ENCODE measurements at regions not wholly inside any gene's neighbourhood (a gene's known extent, or its start where the extent isn't known, plus 50 kb on each side); places are given as distances from the start of the nearest gene placed in this dataset.
A peak's percentile ranks its signal among the peaks of the same experiment; 100 is the strongest.

DNA sequence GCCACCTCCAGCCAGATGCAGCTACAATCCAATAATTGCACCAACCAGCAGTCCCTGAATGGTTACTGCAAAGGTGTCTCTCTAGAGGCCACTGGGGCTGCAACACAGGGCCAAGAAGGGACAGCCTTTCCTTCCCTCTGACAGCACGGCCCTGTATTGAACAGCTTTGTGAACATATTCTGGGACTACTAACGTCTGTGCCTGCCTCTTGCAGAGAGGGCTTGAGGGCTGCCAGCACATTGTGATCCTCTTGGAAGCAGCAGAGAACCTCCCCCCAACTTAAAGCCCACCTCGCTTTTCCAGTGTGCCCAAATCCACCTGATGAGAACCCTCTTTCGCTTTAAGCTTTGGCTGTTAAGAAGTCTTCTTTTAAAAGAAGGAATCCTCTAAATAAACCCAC is 415.9 kb downstream of the RPS24 start:
- no peaks in the 10 kb centered on the region for H3K27me3 ChIP-seq (ENCODE audit: control insufficient read depth, insufficient read depth, low read length)

DNA sequence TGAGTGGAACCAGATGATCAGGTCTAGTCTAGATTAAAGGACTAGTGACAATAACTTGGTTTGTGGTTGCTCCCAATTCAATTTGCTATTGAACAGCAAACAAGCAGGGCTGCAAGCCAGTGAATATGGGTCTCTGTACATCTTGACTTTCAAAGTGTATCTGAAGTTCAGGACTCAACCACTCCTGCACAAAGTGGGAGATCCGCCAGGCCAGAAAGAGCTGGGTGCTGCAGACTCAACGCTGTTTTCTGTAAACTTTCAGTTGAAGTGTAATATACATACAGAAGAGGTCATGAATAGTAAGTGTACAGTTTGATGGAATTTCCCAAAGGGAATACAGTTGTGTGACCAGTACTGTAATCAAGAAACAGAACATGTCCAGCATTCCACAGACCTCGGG is 416.6 kb downstream of the RPS24 start:
- no peak overlapping the region for H3K4me3 ChIP-seq (ENCODE audit: low read depth, low read length)
- no peaks in the 10 kb centered on the region for H3K36me3 ChIP-seq (ENCODE audit: control insufficient read depth, insufficient read depth, low read length)
- H3K9ac ChIP-seq (ENCODE audit: low read depth, low read length): no peak overlapping the region
- H3K27ac ChIP-seq (ENCODE audit: low read depth, low read length): no peak overlapping the region
- no peaks in the 10 kb centered on the region for H3K9me3 ChIP-seq (ENCODE audit: control insufficient read depth, insufficient read depth, low read length)
- no peaks in the 10 kb centered on the region for H3K4me1 ChIP-seq (ENCODE audit: control insufficient read depth, insufficient read depth, low read length)
- no peaks in the 10 kb centered on the region for H3K27me3 ChIP-seq (ENCODE audit: control insufficient read depth, insufficient read depth, low read length)

More for the DNA sequence above, 415.9 kb downstream of the RPS24 start:
- H3K4me3 ChIP-seq (ENCODE audit: low read depth, low read length): no peak overlapping the region
- no peak overlapping the region for H3K27ac ChIP-seq (ENCODE audit: low read depth, low read length)
- no peaks in the 10 kb centered on the region for H3K4me1 ChIP-seq (ENCODE audit: control insufficient read depth, insufficient read depth, low read length)
- no peaks in the 10 kb centered on the region for H3K9me3 ChIP-seq (ENCODE audit: control insufficient read depth, insufficient read depth, low read length)
- no peak overlapping the region for H3K9ac ChIP-seq (ENCODE audit: low read depth, low read length)
- no peaks in the 10 kb centered on the region for H3K36me3 ChIP-seq (ENCODE audit: control insufficient read depth, insufficient read depth, low read length)

DNA sequence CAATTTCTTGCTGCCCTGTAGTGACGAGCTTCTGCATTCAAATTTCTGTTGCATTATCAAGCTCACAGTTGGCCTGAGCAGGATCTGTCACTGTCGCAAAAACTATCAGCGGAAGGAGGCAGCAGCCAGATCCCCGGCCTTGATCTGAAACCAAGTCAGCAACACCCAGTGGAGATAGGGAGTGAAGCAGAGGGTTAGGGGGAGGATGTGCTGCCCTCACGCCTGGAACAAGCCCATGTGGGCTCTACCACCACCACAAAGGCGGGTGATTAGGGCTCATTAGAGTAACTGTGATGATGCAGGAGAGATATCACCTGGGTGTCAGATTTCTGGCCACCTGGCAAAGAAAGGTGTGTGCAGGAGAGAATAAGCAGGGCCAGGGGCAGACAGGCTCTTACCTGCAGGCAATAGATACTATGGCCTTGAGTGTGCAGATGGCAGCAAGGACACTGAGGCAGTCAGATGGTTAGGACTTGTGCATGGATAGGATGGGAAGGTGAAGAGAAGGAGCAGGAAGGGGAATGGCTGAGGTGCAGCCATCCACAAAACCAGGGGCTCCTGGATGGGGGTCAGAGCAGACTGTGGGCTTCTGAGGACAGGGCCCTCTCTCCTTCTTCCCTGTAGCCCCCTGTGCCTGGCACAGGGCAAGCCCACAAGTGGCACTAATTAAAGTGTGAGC is 417.3 kb downstream of the RPS24 start:
- H3K27me3 ChIP-seq (ENCODE audit: control insufficient read depth, insufficient read depth, low read length): no peaks in the 10 kb centered on the region
- H3K9ac ChIP-seq (ENCODE audit: low read depth, low read length): no peak overlapping the region
- H3K36me3 ChIP-seq (ENCODE audit: control insufficient read depth, insufficient read depth, low read length): no peaks in the 10 kb centered on the region
- H3K4me3 ChIP-seq (ENCODE audit: low read depth, low read length): no peak overlapping the region
- H3K4me1 ChIP-seq (ENCODE audit: control insufficient read depth, insufficient read depth, low read length): no peaks in the 10 kb centered on the region
- H3K27ac ChIP-seq (ENCODE audit: low read depth, low read length): no peak overlapping the region
- H3K9me3 ChIP-seq (ENCODE audit: control insufficient read depth, insufficient read depth, low read length): no peaks in the 10 kb centered on the region

DNA sequence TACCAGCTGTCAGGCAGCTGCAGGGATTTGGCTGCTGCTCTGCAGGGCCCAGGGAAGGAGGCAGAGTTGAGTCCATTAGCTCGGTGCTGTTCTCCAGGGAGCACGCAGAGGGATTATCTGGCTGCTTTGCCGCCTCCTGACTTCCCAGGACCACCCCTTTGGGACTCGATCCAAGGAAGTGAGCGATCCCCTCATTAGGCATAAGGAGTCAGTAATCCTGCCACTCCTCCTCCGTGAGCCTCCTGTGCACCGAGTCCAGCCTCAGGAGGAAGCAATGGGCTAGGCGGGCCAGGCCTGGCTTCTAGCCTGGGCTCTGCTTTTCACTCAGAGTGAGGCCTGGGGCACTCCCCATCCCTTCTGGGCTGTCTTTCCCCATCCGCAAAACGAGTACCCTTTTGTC is 417.9 kb downstream of the RPS24 start:
- H3K36me3 ChIP-seq (ENCODE audit: control insufficient read depth, insufficient read depth, low read length): no peaks in the 10 kb centered on the region
- H3K9ac ChIP-seq (ENCODE audit: low read depth, low read length): no peak overlapping the region
- H3K27me3 ChIP-seq (ENCODE audit: control insufficient read depth, insufficient read depth, low read length): no peaks in the 10 kb centered on the region
- H3K9me3 ChIP-seq (ENCODE audit: control insufficient read depth, insufficient read depth, low read length): no peaks in the 10 kb centered on the region
- no peak overlapping the region for H3K4me3 ChIP-seq (ENCODE audit: low read depth, low read length)
- H3K4me1 ChIP-seq (ENCODE audit: control insufficient read depth, insufficient read depth, low read length): no peaks in the 10 kb centered on the region
- no peak overlapping the region for H3K27ac ChIP-seq (ENCODE audit: low read depth, low read length)

DNA sequence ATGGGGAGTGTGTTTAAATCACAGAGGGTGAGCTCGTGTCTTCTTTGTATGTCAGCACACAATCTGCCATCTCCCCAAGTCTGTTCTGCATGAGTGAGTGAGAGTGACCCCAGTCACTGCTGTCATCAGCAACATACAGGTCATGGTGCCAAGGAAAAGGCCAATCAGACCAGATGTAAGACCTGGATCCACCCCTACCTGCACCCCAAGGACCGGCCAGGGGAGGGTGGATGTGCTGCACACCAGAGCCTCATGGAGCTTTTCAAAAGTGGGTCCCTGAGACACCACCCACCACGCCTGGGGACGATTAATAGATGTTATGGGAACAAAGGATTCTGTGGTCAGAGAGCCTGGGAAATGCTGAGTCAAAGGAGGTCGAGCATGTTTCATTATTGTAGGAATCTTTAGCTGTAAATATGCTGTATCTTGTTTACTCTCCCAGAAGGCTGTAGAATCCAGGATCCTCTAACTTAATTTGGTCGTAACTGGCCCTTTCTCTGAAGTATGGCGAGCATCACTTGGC is 420.5 kb downstream of the RPS24 start:
- Histone ChIP-seq H3K4me3 (ENCODE audit: low read depth, low read length) (no peak overlapping the region), H3K9ac (ENCODE audit: low read depth, low read length) (no peak overlapping the region), H3K36me3 (ENCODE audit: control insufficient read depth, insufficient read depth, low read length) (no peaks in the 10 kb centered on the region), H3K4me1 (ENCODE audit: control insufficient read depth, insufficient read depth, low read length) (no peaks in the 10 kb centered on the region), H3K9me3 (ENCODE audit: control insufficient read depth, insufficient read depth, low read length) (no peaks in the 10 kb centered on the region), H3K27me3 (ENCODE audit: control insufficient read depth, insufficient read depth, low read length) (no peaks in the 10 kb centered on the region), H3K27ac (ENCODE audit: low read depth, low read length) (no peak overlapping the region)

DNA sequence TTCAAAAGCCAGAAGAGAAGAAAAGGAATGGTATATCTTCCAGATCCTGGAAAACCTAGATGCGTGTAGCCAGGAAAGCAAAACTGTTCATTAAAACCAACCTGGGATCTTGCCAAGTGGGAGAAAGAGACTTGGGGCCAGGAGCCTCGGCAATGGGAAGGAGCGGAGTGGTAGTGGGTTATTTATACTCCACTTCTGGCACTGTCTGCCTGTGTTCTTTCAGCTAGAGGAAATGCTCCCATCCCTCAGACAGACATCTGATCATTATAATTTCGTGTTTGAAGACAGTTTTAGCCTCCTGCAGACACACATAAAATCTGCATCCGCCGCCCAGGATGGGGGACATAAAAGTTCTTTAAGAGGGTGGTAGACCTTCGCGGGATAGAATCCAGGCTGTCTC is 421.6 kb downstream of the RPS24 start:
- H3K9me3 ChIP-seq (ENCODE audit: control insufficient read depth, insufficient read depth, low read length): no peaks in the 10 kb centered on the region
- H3K4me1 ChIP-seq (ENCODE audit: control insufficient read depth, insufficient read depth, low read length): no peaks in the 10 kb centered on the region
- no peak overlapping the region for H3K27ac ChIP-seq (ENCODE audit: low read depth, low read length)
- no peak overlapping the region for H3K4me3 ChIP-seq (ENCODE audit: low read depth, low read length)
- H3K9ac ChIP-seq (ENCODE audit: low read depth, low read length): no peak overlapping the region
- H3K36me3 ChIP-seq (ENCODE audit: control insufficient read depth, insufficient read depth, low read length): no peaks in the 10 kb centered on the region
- H3K27me3 ChIP-seq (ENCODE audit: control insufficient read depth, insufficient read depth, low read length): no peaks in the 10 kb centered on the region

DNA sequence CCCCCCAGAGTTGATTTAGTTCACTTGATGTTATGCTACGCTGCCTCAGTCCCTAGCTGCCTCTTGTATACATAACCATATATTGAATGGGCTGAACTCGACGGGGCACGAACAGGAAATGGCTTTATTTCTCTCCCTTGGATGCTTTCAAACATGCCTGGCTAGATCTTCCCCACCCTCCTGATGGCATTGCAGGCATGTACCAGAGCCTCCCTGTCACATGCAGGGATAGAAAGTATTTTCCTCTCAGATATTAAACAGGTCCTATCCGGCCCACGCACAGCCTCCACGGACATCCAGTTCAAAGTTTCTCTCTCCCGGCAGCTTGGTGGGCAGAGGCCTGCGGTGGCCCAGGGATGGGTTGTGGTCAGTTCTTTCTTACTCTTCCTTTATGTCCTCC is 422.1 kb downstream of the RPS24 start:
- no peak overlapping the region for H3K9ac ChIP-seq (ENCODE audit: low read depth, low read length)
- no peaks in the 10 kb centered on the region for H3K4me1 ChIP-seq (ENCODE audit: control insufficient read depth, insufficient read depth, low read length)
- H3K4me3 ChIP-seq (ENCODE audit: low read depth, low read length): no peak overlapping the region
- no peaks in the 10 kb centered on the region for H3K36me3 ChIP-seq (ENCODE audit: control insufficient read depth, insufficient read depth, low read length)
- H3K9me3 ChIP-seq (ENCODE audit: control insufficient read depth, insufficient read depth, low read length): no peaks in the 10 kb centered on the region
- H3K27me3 ChIP-seq (ENCODE audit: control insufficient read depth, insufficient read depth, low read length): no peaks in the 10 kb centered on the region
- H3K27ac ChIP-seq (ENCODE audit: low read depth, low read length): no peak overlapping the region

DNA sequence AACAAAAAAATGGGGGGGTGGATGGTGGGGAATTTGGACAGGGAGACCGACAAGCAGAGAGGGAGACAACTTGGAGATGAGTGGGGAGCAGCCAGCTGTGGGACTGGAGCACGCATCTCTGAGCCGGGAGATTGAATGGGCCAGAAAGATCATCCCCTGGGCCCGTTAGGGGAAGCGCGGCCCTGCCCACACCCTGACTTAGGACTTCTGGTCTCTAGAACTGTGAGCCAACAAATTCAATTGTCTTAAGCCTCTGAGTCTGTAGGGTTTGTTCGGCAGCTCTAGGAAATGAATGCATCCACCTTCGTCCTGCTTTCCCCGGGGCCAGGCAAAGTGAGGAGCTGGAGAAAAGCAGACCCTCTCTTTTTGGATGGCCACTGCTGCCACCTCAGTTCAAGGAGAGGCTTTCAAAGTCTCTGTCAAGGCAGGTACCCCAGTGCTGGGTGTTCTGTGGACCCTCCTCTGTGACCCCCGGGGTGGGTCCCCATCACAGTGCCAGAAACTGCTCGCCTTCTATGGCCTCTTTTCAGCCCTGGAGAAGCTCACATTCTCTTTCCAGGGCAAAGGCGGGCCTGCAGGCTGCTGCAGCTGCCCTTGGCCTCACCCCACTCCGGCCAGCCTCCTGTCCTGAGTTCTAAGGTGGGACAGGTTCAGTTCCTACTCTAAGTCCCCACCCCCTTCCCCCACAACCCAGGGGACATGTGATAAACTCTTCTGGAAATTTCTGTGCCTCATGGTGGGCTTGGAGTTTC is 423.2 kb downstream of the RPS24 start:
- Histone ChIP-seq H3K36me3 (ENCODE audit: control insufficient read depth, insufficient read depth, low read length) (no peaks in the 10 kb centered on the region), H3K4me1 (ENCODE audit: control insufficient read depth, insufficient read depth, low read length) (no peaks in the 10 kb centered on the region), H3K27ac (ENCODE audit: low read depth, low read length) (no peak overlapping the region), H3K9me3 (ENCODE audit: control insufficient read depth, insufficient read depth, low read length) (no peaks in the 10 kb centered on the region), H3K4me3 (ENCODE audit: low read depth, low read length) (no peak overlapping the region), H3K27me3 (ENCODE audit: control insufficient read depth, insufficient read depth, low read length) (no peaks in the 10 kb centered on the region), H3K9ac (ENCODE audit: low read depth, low read length) (no peak overlapping the region)

DNA sequence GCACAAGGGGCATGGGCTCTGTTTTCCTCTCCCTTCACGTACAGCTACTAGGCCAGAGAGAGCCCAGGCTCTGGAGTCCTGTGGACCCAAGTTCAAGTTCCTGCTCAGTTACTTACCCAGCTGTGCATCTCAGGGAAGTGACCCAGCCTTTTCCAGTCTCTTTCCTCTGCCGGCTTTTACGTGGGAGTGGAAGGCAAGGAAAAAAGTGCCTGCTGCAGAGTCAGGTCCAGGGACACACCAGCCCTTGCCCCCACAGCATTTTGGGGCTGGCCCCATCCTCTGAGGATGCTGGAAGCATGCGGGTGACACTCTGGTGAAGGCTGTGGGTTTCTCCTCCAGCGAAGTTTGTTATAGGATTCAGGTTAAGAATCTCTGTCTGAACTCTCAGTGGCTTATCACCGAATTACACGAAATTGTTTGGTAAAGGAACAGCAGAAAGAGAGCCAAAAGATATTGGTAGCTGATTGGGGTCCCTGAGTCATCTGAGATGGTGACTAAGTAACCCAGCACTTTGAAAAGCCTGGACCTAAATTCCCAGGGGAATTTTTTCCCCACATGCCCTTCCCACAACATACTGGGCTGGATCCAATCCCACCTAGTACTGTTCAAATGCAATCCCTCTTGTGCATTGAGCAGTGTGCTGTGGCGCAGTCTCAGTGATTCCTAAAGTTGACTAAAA is 424.3 kb downstream of the RPS24 start:
- H3K36me3 ChIP-seq (ENCODE audit: control insufficient read depth, insufficient read depth, low read length): no peaks in the 10 kb centered on the region
- no peaks in the 10 kb centered on the region for H3K4me1 ChIP-seq (ENCODE audit: control insufficient read depth, insufficient read depth, low read length)
- no peaks in the 10 kb centered on the region for H3K9me3 ChIP-seq (ENCODE audit: control insufficient read depth, insufficient read depth, low read length)
- H3K4me3 ChIP-seq (ENCODE audit: low read depth, low read length): no peak overlapping the region
- no peak overlapping the region for H3K27ac ChIP-seq (ENCODE audit: low read depth, low read length)
- H3K27me3 ChIP-seq (ENCODE audit: control insufficient read depth, insufficient read depth, low read length): no peaks in the 10 kb centered on the region
- H3K9ac ChIP-seq (ENCODE audit: low read depth, low read length): no peak overlapping the region

DNA sequence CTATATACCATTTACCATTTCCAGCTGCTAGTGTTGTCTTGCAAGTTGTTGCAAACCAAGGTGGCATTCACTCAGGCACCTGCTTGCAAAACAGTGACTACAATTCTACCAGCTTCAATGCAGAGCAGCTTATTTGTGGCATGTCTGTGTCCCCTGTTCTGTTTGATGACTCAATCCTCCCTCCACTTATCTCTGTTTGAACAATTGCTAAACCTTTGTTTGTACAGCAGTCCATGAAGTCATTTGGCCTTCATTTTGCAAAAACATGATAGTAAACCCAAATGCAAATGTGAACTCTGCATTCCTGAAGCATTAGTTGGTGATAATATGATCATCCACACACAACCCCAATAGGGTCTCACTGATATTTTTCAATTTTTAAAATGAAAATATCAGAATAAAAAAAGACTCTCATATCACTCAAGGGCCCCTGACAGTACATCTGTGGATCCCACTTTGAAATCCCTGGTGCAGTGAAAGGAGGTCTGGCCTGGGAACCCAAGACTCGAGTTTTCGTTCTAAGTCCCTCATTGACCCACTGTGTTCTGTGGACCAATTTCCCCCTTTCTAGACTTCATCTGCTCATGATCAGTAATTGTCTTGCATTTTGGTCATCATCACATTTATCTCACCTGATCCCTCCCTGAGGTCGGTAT is 425.4 kb downstream of the RPS24 start:
- H3K27me3 ChIP-seq (ENCODE audit: control insufficient read depth, insufficient read depth, low read length): no peaks in the 10 kb centered on the region
- H3K36me3 ChIP-seq (ENCODE audit: control insufficient read depth, insufficient read depth, low read length): no peaks in the 10 kb centered on the region
- H3K27ac ChIP-seq (ENCODE audit: low read depth, low read length): peak overlapping the region; percentile 52
- H3K9me3 ChIP-seq (ENCODE audit: control insufficient read depth, insufficient read depth, low read length): no peaks in the 10 kb centered on the region
- H3K9ac ChIP-seq (ENCODE audit: low read depth, low read length): no peak overlapping the region
- H3K4me1 ChIP-seq (ENCODE audit: control insufficient read depth, insufficient read depth, low read length): no peaks in the 10 kb centered on the region
- H3K4me3 ChIP-seq (ENCODE audit: low read depth, low read length): no peak overlapping the region
